Keratinocyte (primary cell): ENCODE measurements at regions not wholly inside any gene's neighbourhood (a gene's known extent, or its start where the extent isn't known, plus 50 kb on each side); places are given as distances from the start of the nearest gene placed in this dataset.

Experiments
- DNase-seq: peaks from one replicate; pipeline ENCODE4 v3.0.0-alpha.2; 2011; ENCODE audit warnings: low read depth, missing footprints, low spot score
- FAIRE-seq: peaks from 2 replicates; lab custom pipeline; 2011; peaks lifted over from hg19 to GRCh38; lab: Jason Lieb, UNC
- H2AFZ ChIP-seq: 2 replicates; pipeline ENCODE4 v1.6.0; 2012; ENCODE audit warnings: low read length, control low read depth, inconsistent platforms; ENCODE audit not compliant: control insufficient read depth
- H3K27ac ChIP-seq: 2 replicates; pipeline ENCODE4 v1.5.1; 2011; ENCODE audit warnings: low read length; ENCODE audit not compliant: control insufficient read depth, insufficient read depth
- H3K27me3 ChIP-seq: 3 replicates; pipeline ENCODE4 v1.6.0; 2011; ENCODE audit warnings: low read length; ENCODE audit not compliant: control insufficient read depth, insufficient read depth; ENCODE audit errors: extremely low read depth
- H3K36me3 ChIP-seq, 2 experiments: 2 replicates in 1 of 2; 3 replicates in 1 of 2; pipeline ENCODE4 v1.5.1; 2011; ENCODE audit warnings: low read length in 2 of 2, mild to moderate bottlenecking in 1 of 2; ENCODE audit not compliant: control insufficient read depth in 2 of 2, insufficient read depth in 2 of 2; ENCODE audit errors: extremely low read depth in 1 of 2
- H3K4me1 ChIP-seq: 3 replicates; pipeline ENCODE4 v1.5.1; 2011; ENCODE audit warnings: low read length; ENCODE audit not compliant: control insufficient read depth, insufficient read depth; ENCODE audit errors: extremely low read depth
- H3K4me2 ChIP-seq: 3 replicates; pipeline ENCODE4 v1.6.0; 2011; ENCODE audit warnings: low read depth, low read length; ENCODE audit not compliant: control insufficient read depth, insufficient read depth; ENCODE audit errors: extremely low read depth
- H3K4me3 ChIP-seq, 3 experiments: fragments of 200-600 bp in 1 of 3; sonication (generic) in 1 of 3; 2 replicates in 2 of 3; 3 replicates in 1 of 3; pipeline ENCODE4 v1.5.1; 2011 to 2016; ENCODE audit warnings: low read length in 3 of 3, mild to moderate bottlenecking in 3 of 3, control low read depth in 2 of 3, inconsistent platforms in 1 of 3, low read depth in 1 of 3, mixed read lengths in 1 of 3, mixed run types in 1 of 3, moderate library complexity in 1 of 3; ENCODE audit not compliant: control insufficient read depth in 2 of 3, insufficient read depth in 2 of 3; ENCODE audit errors: extremely low read depth in 1 of 3
- H3K79me2 ChIP-seq: 2 replicates; pipeline ENCODE4 v1.6.0; 2012; ENCODE audit warnings: low read length; ENCODE audit not compliant: control insufficient read depth, insufficient read depth
- H3K9ac ChIP-seq: 3 replicates; pipeline ENCODE4 v1.6.0; 2011; ENCODE audit warnings: low read length; ENCODE audit not compliant: control insufficient read depth, insufficient read depth; ENCODE audit errors: extremely low read depth
- H3K9me1 ChIP-seq: 3 replicates; pipeline ENCODE4 v1.6.0; 2011; ENCODE audit warnings: low read length; ENCODE audit not compliant: control insufficient read depth, insufficient read depth; ENCODE audit errors: extremely low read depth
- H3K9me3 ChIP-seq: 2 replicates; pipeline ENCODE4 v1.5.1; 2012; ENCODE audit warnings: low read depth, low read length; ENCODE audit not compliant: control insufficient read depth
- H4K20me1 ChIP-seq: 3 replicates; pipeline ENCODE4 v1.6.0; 2011; ENCODE audit warnings: low read length; ENCODE audit not compliant: control insufficient read depth, insufficient read depth; ENCODE audit errors: extremely low read depth
- EZH2 ChIP-seq: IDR thresholded peaks from one replicate; pipeline ENCODE4 v1.6.1; 2012; ENCODE audit warnings: inconsistent platforms, mild to moderate bottlenecking, low read length, moderate library complexity
- dilution Hi-C: fragments of 300-500 bp; cut with MboI; formaldehyde crosslinking; loops from one replicate; pipeline ENCODE4 v1.7.0; 2020; ENCODE audit warnings: low sequenced_read_pairs; ENCODE audit not compliant: extremely low pct_ligation_motif_present
- TF ChIP-seq, protein P1 (sequence below), 3 experiments: IDR thresholded peaks in 1 of 3; conservative IDR thresholded peaks in 1 of 3; optimal IDR thresholded peaks in 1 of 3; 2 replicates in 2 of 3; 3 replicates in 1 of 3; pipeline versions ENCODE3 to v1.5.1; 2011; ENCODE audit warnings: low read length in 3 of 3, mild to moderate bottlenecking in 3 of 3, moderate library complexity in 2 of 3, control low read depth in 1 of 3, inconsistent platforms in 1 of 3; ENCODE audit not compliant: insufficient read depth in 2 of 3; ENCODE audit errors: extremely low read depth in 1 of 3

DNA sequence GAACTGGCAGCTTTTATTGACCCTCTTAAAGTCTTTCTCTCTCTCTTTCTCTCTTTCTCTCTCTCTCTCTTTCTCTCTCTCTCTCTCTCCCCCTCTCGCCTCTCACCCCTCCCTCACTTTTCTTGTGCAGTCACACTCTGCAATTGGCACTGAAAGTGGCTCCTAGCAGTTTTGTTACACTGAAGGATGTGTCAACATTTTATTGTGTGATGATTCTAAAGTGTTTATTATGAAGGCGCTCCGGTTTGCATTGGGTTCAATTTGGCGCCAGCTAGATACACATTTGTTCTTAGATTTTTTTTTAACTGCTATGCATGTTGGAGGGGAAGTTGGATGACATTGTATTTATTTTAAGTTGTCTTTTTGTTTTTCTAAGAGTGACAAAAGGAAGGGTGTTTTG, 64.0 kb upstream of the CHRM3 start:
- no peak for TF ChIP-seq EZH2
- TF ChIP-seq, protein P1, sequence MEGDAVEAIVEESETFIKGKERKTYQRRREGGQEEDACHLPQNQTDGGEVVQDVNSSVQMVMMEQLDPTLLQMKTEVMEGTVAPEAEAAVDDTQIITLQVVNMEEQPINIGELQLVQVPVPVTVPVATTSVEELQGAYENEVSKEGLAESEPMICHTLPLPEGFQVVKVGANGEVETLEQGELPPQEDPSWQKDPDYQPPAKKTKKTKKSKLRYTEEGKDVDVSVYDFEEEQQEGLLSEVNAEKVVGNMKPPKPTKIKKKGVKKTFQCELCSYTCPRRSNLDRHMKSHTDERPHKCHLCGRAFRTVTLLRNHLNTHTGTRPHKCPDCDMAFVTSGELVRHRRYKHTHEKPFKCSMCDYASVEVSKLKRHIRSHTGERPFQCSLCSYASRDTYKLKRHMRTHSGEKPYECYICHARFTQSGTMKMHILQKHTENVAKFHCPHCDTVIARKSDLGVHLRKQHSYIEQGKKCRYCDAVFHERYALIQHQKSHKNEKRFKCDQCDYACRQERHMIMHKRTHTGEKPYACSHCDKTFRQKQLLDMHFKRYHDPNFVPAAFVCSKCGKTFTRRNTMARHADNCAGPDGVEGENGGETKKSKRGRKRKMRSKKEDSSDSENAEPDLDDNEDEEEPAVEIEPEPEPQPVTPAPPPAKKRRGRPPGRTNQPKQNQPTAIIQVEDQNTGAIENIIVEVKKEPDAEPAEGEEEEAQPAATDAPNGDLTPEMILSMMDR (optimal IDR thresholded peaks at IDR 0.05 in 1 of 3, IDR thresholded peaks at IDR 0.05 in 1 of 3, conservative IDR thresholded peaks at IDR 0.05 in 1 of 3; ENCODE audit: extremely low read depth in 1 of 3, insufficient read depth in 2 of 3, low read length in 3 of 3): no peak
- Histone ChIP-seq H3K9me3 (no peaks in the 10 kb centered on the region), H3K27me3 (no peaks in the 10 kb centered on the region), H2AFZ (no peak overlapping the region), H3K79me2 (no peaks in the 10 kb centered on the region), H3K27ac (no peak overlapping the region), H3K9ac (no peak overlapping the region), H4K20me1 (no peaks in the 10 kb centered on the region), H3K4me1 (no peaks in the 10 kb centered on the region), H3K4me2 (no peak overlapping the region), H3K9me1 (no peaks in the 10 kb centered on the region), H3K36me3 (no peaks in the 10 kb centered on the region), H3K4me3 (no peak overlapping the region)
- dilution Hi-C loops: no loop called here
- FAIRE-seq (no peak), DNase-seq (no peak)

DNA sequence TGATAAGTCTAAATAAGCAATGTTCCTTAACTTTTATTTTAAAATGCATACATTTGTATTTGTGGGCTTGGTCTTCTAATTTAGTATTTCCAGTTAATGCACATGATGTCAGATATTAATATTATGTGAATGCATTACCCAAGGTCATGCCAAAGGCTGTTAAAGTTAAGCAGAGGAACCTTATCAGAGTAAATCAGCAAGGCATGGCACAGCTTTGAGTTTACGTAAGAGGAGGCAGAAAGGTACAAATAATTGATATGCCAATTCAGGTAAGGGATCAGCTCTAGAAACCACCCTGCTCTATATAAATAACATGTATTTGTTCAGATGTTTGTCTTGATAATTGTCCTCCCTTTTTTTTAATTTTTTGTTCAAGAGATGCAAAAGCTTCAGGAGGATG, 64.5 kb upstream of the CHRM3 start:
- Histone ChIP-seq H3K9me3 (no peaks in the 10 kb centered on the region), H2AFZ (no peak overlapping the region), H3K9ac (no peak overlapping the region), H3K4me1 (no peaks in the 10 kb centered on the region), H3K9me1 (no peaks in the 10 kb centered on the region), H3K79me2 (no peaks in the 10 kb centered on the region), H3K27ac (no peak overlapping the region), H3K4me3 (no peak overlapping the region), H3K4me2 (no peak overlapping the region), H3K27me3 (no peaks in the 10 kb centered on the region), H4K20me1 (no peaks in the 10 kb centered on the region), H3K36me3 (no peaks in the 10 kb centered on the region)
- FAIRE-seq (no peak), DNase-seq (no peak)
- no peak for TF ChIP-seq EZH2
- TF ChIP-seq, protein P1 (optimal IDR thresholded peaks at IDR 0.05 in 1 of 3, IDR thresholded peaks at IDR 0.05 in 1 of 3, conservative IDR thresholded peaks at IDR 0.05 in 1 of 3; ENCODE audit: extremely low read depth in 1 of 3, insufficient read depth in 2 of 3, low read length in 3 of 3): no peak
- dilution Hi-C loops: no loop called here
